SK-N-SH (cell line): ENCODE measurements at regions not wholly inside any gene's neighbourhood (a gene's known extent, or its start where the extent isn't known, plus 50 kb on each side); places are given as distances from the start of the nearest gene placed in this dataset.

Experiments
- CTCF ChIA-PET: fragments of 300-600, 350-600 bp; formaldehyde crosslinking; extraction: SDS; loops from one replicate; lab custom pipeline; 2021; lab: Yijun Ruan, JAX
- POLR2A ChIA-PET: fragments of 350-600 bp; sonication (Branson Sonifier 250); formaldehyde crosslinking; extraction: SDS; loops from one replicate; lab custom pipeline; 2020; ENCODE audit warnings: antibody characterized with exemption, inconsistent platforms; lab: Yijun Ruan, JAX
- DNase-seq: peaks from one replicate; pipeline ENCODE4 v3.0.0; 2012
- H2AFZ ChIP-seq: fragments of 200-600 bp; sonication (generic); 2 replicates; pipeline ENCODE4 v1.8.1; 2016; ENCODE audit warnings: antibody characterized with exemption, mild to moderate bottlenecking, low read depth
- H3F3A ChIP-seq: fragments of 200-600 bp; sonication (generic); replicated peaks from 2 replicates; pipeline ENCODE3; 2016; ENCODE audit warnings: antibody characterized with exemption, mild to moderate bottlenecking; ENCODE audit not compliant: insufficient read depth
- H3K27ac ChIP-seq, 2 experiments: fragments of 200-500 bp in 1 of 2; fragments of 200-600 bp in 1 of 2; sonication (Bioruptor generic) in 1 of 2; sonication (generic), shearing (Covaris generic) in 1 of 2; 2 replicates each; pipeline versions ENCODE4 v1.5.1 to v1.6.1; 2014 to 2016; ENCODE audit warnings: low read depth in 2 of 2, inconsistent platforms in 1 of 2, low read length in 1 of 2, mild to moderate bottlenecking in 1 of 2, mixed read lengths in 1 of 2
- H3K27me3 ChIP-seq: fragments of 200-600 bp; sonication (generic), shearing (Covaris generic); 2 replicates; pipeline ENCODE4 v1.6.1; 2016; ENCODE audit warnings: mixed run types; ENCODE audit not compliant: insufficient read depth
- H3K36me3 ChIP-seq, 2 experiments: fragments of 200-500 bp in 1 of 2; fragments of 200-600 bp in 1 of 2; sonication (Bioruptor generic) in 1 of 2; sonication (generic) in 1 of 2; replicated peaks in 1 of 2; 2 replicates each; pipeline versions ENCODE3 to v1.5.1; 2014 to 2016; ENCODE audit warnings: low read length in 1 of 2, mild to moderate bottlenecking in 1 of 2; ENCODE audit not compliant: insufficient read depth in 2 of 2, control insufficient read depth in 1 of 2
- H3K4me1 ChIP-seq, 2 experiments: fragments of 200-500 bp in 1 of 2; fragments of 200-600 bp in 1 of 2; sonication (Bioruptor generic) in 1 of 2; sonication (generic), shearing (Covaris generic) in 1 of 2; 2 replicates each; pipeline versions ENCODE4 v1.5.1 to v1.6.1; 2014 to 2016; ENCODE audit warnings: low read depth in 1 of 2, low read length in 1 of 2, mixed run types in 1 of 2; ENCODE audit not compliant: insufficient read depth in 2 of 2, control insufficient read depth in 1 of 2
- H3K4me2 ChIP-seq: fragments of 200-600 bp; sonication (generic), shearing (Covaris generic); 2 replicates; pipeline ENCODE4 v1.6.1; 2017; ENCODE audit warnings: mixed run types
- H3K4me3 ChIP-seq, 2 experiments: fragments of 200-500 bp in 1 of 2; fragments of 200-600 bp in 1 of 2; sonication (Bioruptor generic) in 1 of 2; sonication (generic), shearing (Covaris generic) in 1 of 2; 2 replicates each; pipeline versions ENCODE4 v1.5.1 to v1.8.1; 2014 to 2016; ENCODE audit warnings: low read depth in 2 of 2, inconsistent platforms in 1 of 2, low read length in 1 of 2, mild to moderate bottlenecking in 1 of 2, mixed read lengths in 1 of 2, moderate library complexity in 1 of 2
- H3K79me2 ChIP-seq: fragments of 200-600 bp; sonication (generic); 2 replicates; pipeline ENCODE4 v1.8.1; 2017; ENCODE audit warnings: mild to moderate bottlenecking; ENCODE audit not compliant: insufficient read depth
- H3K9ac ChIP-seq: fragments of 200-600 bp; sonication (generic); 2 replicates; pipeline ENCODE4 v1.6.1; 2017; ENCODE audit warnings: mixed run types
- H3K9me2 ChIP-seq: fragments of 200-600 bp; sonication (generic); 2 replicates; pipeline ENCODE4 v1.6.1; 2017; ENCODE audit warnings: mixed run types
- H3K9me3 ChIP-seq: fragments of 200-600 bp; sonication (generic); 2 replicates; pipeline ENCODE4 v1.6.1; 2017; ENCODE audit warnings: mixed run types, mild to moderate bottlenecking, moderate library complexity
- H4K20me1 ChIP-seq: fragments of 200-600 bp; sonication (generic); 2 replicates; pipeline ENCODE4 v1.6.1; 2017; ENCODE audit warnings: mild to moderate bottlenecking, mixed run types; ENCODE audit not compliant: insufficient read depth
- EP300 ChIP-seq, 2 experiments: IDR thresholded peaks; 2 replicates each; pipeline versions ENCODE4 v1.4.0 to v1.6.1; 2012; ENCODE audit warnings: borderline replicate concordance in 1 of 2, low read depth in 1 of 2, low read length in 1 of 2
- FOXJ3 ChIP-seq: sonication (generic); formaldehyde crosslinking; IDR thresholded peaks from 2 replicates; pipeline ENCODE4 v1.5.1; 2020; ENCODE audit warnings: mild to moderate bottlenecking, missing genetic modification reagents
- FOXM1 ChIP-seq: IDR thresholded peaks from 2 replicates; pipeline ENCODE4 v1.4.0; 2012; ENCODE audit warnings: low read depth, mild to moderate bottlenecking
- JUND ChIP-seq: IDR thresholded peaks from 2 replicates; pipeline ENCODE4 v1.4.0; 2012
- MEF2A ChIP-seq: IDR thresholded peaks from 2 replicates; pipeline ENCODE4 v1.4.0; 2012; ENCODE audit warnings: low read depth, borderline replicate concordance
- MXI1 ChIP-seq: IDR thresholded peaks from 2 replicates; pipeline ENCODE4 v1.6.1; 2012; ENCODE audit warnings: mild to moderate bottlenecking, low read depth, low read length, improper control_type of control experiment
- NRF1 ChIP-seq: IDR thresholded peaks from 2 replicates; pipeline ENCODE4 v1.6.1; 2012; ENCODE audit warnings: low read depth, mild to moderate bottlenecking, low read length
- POLR2AphosphoS5 ChIP-seq: IDR thresholded peaks from 2 replicates; pipeline ENCODE4 v1.6.1; 2012; ENCODE audit warnings: low read depth, low read length
- RAD21 ChIP-seq: IDR thresholded peaks from 2 replicates; pipeline ENCODE4 v1.6.1; 2012; ENCODE audit warnings: mild to moderate bottlenecking, low read length
- RXRA ChIP-seq: IDR thresholded peaks from 2 replicates; pipeline ENCODE4 v1.4.0; 2012; ENCODE audit warnings: low read depth, mild to moderate bottlenecking, borderline replicate concordance
- SIN3A ChIP-seq: IDR thresholded peaks from 2 replicates; pipeline ENCODE4 v1.6.1; 2012; ENCODE audit warnings: low read depth, mild to moderate bottlenecking, low read length, moderate library complexity, borderline replicate concordance
- TAF1 ChIP-seq: IDR thresholded peaks from 2 replicates; pipeline ENCODE4 v1.6.1; 2012; ENCODE audit warnings: low read depth, mild to moderate bottlenecking, low read length, moderate library complexity, borderline replicate concordance
- TCF12 ChIP-seq: IDR thresholded peaks from 2 replicates; pipeline ENCODE4 v1.4.0; 2012
- TEAD4 ChIP-seq: IDR thresholded peaks from 2 replicates; pipeline ENCODE4 v1.4.0; 2012; ENCODE audit warnings: mild to moderate bottlenecking, borderline replicate concordance; ENCODE audit not compliant: insufficient read depth
- YY1 ChIP-seq: IDR thresholded peaks from 2 replicates; pipeline ENCODE4 v1.4.0; 2012; ENCODE audit warnings: low read depth, mild to moderate bottlenecking
- WGBS: methylation state at CpG from one replicate; pipeline ENCODE4 v1.1.6; 2017; ENCODE audit warnings: low lambda C conversion rate; 5-methylcytosine and 5-hydroxymethylcytosine counted together
- TF ChIP-seq, protein P1 (sequence below): IDR thresholded peaks from 2 replicates; pipeline ENCODE4 v1.4.0; 2012; ENCODE audit warnings: low read depth, borderline replicate concordance
- TF ChIP-seq, protein P2 (sequence below): fragments of 200-600 bp; sonication (generic); IDR thresholded peaks from 2 replicates; pipeline ENCODE4 v1.6.1; 2017; ENCODE audit warnings: antibody characterized with exemption, mild to moderate bottlenecking, moderate library complexity
- TF ChIP-seq, protein P3 (sequence below): fragments of 150-350 bp; IDR thresholded peaks from 2 replicates; pipeline ENCODE4 v1.6.1; 2017; ENCODE audit warnings: antibody characterized with exemption, low read length, low read depth, borderline replicate concordance
- TF ChIP-seq, protein P4 (sequence below): IDR thresholded peaks from 2 replicates; pipeline ENCODE4 v1.4.0; 2012; ENCODE audit warnings: low read depth
- TF ChIP-seq, protein P5 (sequence below): fragments of 150-350 bp; IDR thresholded peaks from 2 replicates; pipeline ENCODE4 v1.6.1; 2016; ENCODE audit warnings: mild to moderate bottlenecking, low read depth, low read length
- TF ChIP-seq, protein P6 (sequence below): IDR thresholded peaks from 2 replicates; pipeline ENCODE4 v1.4.0; 2012; ENCODE audit warnings: low read depth, borderline replicate concordance

DNA sequence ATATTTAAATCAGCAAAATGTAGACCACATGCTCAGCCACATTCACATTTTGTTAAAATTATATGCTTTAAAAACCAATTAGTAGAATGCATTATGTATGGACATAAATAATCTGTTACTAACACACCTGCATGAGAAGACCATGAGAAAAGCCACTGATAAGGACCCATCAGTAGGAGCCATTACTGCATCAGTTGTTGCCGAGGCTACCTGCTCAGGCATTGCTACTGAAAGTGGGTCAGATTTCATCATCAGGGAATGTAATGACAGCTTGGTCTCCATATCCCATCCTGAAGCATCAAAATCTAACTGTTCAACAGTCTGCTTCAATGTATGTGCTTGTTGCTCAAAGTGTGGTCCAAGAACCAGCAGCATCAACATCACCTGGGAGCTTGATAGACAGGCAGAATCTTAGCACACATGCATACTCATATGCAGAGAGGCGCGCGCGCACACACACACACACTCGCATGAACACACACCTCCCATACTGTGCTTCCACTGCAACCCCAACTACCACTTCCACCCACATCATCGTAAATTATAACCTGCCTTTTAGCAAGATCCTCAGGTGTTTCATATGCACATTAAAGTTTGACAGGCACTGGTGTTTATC lies 72.4 kb upstream of the FOXB1 start:
- Histone ChIP-seq H3K79me2 (no peaks in the 10 kb centered on the region), H3K4me3 (no peak overlapping the region), H3K9me2 (no peaks in the 10 kb centered on the region), H3K27me3 (peaks cover 14% of the 10 kb centered on the region), H3K9ac (no peak overlapping the region), H2AFZ (no peak overlapping the region), H4K20me1 (no peaks in the 10 kb centered on the region), H3K4me2 (no peak overlapping the region), H3K36me3 (no peaks in the 10 kb centered on the region), H3F3A (no peaks in the 10 kb centered on the region), H3K4me1 (no peaks in the 10 kb centered on the region), H3K9me3 (no peaks in the 10 kb centered on the region), H3K27ac (no peak overlapping the region)
- TF ChIP-seq RAD21: no peak
- no peak for TF ChIP-seq FOXJ3 (CRISPR knock-in tag)
- no peak for TF ChIP-seq YY1
- TF ChIP-seq, protein P1, sequence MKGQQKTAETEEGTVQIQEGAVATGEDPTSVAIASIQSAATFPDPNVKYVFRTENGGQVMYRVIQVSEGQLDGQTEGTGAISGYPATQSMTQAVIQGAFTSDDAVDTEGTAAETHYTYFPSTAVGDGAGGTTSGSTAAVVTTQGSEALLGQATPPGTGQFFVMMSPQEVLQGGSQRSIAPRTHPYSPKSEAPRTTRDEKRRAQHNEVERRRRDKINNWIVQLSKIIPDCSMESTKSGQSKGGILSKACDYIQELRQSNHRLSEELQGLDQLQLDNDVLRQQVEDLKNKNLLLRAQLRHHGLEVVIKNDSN: no peak
- no peak for TF ChIP-seq MXI1
- no peak for TF ChIP-seq EP300 (IDR thresholded peaks at IDR 0.05; ENCODE audit: borderline replicate concordance in 1 of 2, low read depth in 1 of 2, low read length in 1 of 2)
- TF ChIP-seq TCF12: no peak
- no peak for TF ChIP-seq RXRA
- no peak for TF ChIP-seq JUND
- TF ChIP-seq POLR2AphosphoS5: no peak
- TF ChIP-seq NRF1: no peak
- no peak for TF ChIP-seq TAF1
- TF ChIP-seq SIN3A: no peak
- TF ChIP-seq, protein P2, sequence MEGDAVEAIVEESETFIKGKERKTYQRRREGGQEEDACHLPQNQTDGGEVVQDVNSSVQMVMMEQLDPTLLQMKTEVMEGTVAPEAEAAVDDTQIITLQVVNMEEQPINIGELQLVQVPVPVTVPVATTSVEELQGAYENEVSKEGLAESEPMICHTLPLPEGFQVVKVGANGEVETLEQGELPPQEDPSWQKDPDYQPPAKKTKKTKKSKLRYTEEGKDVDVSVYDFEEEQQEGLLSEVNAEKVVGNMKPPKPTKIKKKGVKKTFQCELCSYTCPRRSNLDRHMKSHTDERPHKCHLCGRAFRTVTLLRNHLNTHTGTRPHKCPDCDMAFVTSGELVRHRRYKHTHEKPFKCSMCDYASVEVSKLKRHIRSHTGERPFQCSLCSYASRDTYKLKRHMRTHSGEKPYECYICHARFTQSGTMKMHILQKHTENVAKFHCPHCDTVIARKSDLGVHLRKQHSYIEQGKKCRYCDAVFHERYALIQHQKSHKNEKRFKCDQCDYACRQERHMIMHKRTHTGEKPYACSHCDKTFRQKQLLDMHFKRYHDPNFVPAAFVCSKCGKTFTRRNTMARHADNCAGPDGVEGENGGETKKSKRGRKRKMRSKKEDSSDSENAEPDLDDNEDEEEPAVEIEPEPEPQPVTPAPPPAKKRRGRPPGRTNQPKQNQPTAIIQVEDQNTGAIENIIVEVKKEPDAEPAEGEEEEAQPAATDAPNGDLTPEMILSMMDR: no peak
- ChIA-PET POLR2A (no interaction called here), CTCF (interaction anchor here (1.1 to 2.3 kb wide), 3 partner anchors 14 to 241 kb away, joined by 3 to 8 read pairs (median 3); no protein-coding TSS in a partner anchor)
- no peak for DNase-seq
- WGBS: 42% methylated on average over 7 of the region's 7 CpGs

DNA sequence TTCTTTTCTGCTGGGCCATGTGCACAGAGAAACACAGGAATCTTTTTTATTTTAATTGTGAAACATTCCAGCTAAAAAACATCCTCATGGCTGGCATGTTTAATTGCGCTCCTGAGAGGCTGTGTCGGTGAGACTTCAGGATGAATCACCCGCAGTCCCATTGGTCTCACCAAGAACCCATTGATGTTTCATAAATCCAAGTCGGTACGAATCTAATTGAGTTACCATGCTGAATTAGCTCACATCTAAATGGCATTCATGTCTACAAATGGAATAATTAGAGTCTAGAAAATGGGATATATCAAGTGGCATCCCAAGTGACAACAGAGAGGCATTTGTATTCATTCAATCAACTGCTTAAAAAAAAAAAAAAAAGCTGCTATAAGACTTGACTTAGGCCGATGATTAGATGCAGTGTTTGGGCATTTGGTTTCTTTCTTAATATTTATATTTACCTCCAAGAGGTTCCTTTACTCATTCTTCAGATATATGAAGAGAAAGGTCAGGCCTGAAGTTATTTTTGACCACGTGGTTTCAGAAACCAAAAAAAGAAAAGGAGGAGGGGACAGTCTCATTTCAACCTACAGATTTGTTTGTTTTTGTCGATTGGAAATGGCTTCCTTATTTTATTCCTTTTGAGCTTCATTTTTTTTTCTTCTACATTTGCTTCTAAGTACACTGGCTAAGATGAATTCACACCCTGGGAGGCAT lies 79.1 kb upstream of the FOXB1 start:
- no peak overlapping the region for H3K4me2 ChIP-seq
- no peaks in the 10 kb centered on the region for H4K20me1 ChIP-seq
- H3K27me3 ChIP-seq: peaks cover 26% of the 10 kb centered on the region
- H3K9me3 ChIP-seq: no peaks in the 10 kb centered on the region
- H3K4me1 ChIP-seq: no peaks in the 10 kb centered on the region
- no peak overlapping the region for H2AFZ ChIP-seq
- DNase-seq: no peak
- ChIA-PET POLR2A (no interaction called here), CTCF (no interaction called here)
- no peak overlapping the region for H3K27ac ChIP-seq
- no peaks in the 10 kb centered on the region for H3K9me2 ChIP-seq
- H3K4me3 ChIP-seq: no peak overlapping the region
- WGBS: 15% methylated on average over 8 of the region's 8 CpGs
- no peaks in the 10 kb centered on the region for H3K79me2 ChIP-seq
- H3K36me3 ChIP-seq: no peaks in the 10 kb centered on the region
- H3K9ac ChIP-seq: no peak overlapping the region
- no peaks in the 10 kb centered on the region for H3F3A ChIP-seq
- TF ChIP-seq FOXM1 (no peak), POLR2AphosphoS5 (no peak), EP300 (IDR thresholded peaks at IDR 0.05; ENCODE audit: borderline replicate concordance in 1 of 2, low read depth in 1 of 2, low read length in 1 of 2) (no peak), MEF2A (no peak), JUND (no peak), RAD21 (no peak), TEAD4 (no peak)
- TF ChIP-seq, protein P3, sequence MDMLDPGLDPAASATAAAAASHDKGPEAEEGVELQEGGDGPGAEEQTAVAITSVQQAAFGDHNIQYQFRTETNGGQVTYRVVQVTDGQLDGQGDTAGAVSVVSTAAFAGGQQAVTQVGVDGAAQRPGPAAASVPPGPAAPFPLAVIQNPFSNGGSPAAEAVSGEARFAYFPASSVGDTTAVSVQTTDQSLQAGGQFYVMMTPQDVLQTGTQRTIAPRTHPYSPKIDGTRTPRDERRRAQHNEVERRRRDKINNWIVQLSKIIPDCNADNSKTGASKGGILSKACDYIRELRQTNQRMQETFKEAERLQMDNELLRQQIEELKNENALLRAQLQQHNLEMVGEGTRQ: no peak
- TF ChIP-seq, protein P4, sequence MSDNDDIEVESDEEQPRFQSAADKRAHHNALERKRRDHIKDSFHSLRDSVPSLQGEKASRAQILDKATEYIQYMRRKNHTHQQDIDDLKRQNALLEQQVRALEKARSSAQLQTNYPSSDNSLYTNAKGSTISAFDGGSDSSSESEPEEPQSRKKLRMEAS: no peak
- TF ChIP-seq, protein P5, sequence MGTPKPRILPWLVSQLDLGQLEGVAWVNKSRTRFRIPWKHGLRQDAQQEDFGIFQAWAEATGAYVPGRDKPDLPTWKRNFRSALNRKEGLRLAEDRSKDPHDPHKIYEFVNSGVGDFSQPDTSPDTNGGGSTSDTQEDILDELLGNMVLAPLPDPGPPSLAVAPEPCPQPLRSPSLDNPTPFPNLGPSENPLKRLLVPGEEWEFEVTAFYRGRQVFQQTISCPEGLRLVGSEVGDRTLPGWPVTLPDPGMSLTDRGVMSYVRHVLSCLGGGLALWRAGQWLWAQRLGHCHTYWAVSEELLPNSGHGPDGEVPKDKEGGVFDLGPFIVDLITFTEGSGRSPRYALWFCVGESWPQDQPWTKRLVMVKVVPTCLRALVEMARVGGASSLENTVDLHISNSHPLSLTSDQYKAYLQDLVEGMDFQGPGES: no peak
- TF ChIP-seq, protein P6, sequence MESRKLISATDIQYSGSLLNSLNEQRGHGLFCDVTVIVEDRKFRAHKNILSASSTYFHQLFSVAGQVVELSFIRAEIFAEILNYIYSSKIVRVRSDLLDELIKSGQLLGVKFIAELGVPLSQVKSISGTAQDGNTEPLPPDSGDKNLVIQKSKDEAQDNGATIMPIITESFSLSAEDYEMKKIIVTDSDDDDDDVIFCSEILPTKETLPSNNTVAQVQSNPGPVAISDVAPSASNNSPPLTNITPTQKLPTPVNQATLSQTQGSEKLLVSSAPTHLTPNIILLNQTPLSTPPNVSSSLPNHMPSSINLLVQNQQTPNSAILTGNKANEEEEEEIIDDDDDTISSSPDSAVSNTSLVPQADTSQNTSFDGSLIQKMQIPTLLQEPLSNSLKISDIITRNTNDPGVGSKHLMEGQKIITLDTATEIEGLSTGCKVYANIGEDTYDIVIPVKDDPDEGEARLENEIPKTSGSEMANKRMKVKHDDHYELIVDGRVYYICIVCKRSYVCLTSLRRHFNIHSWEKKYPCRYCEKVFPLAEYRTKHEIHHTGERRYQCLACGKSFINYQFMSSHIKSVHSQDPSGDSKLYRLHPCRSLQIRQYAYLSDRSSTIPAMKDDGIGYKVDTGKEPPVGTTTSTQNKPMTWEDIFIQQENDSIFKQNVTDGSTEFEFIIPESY: no peak
